PC-3 (cell line): ENCODE measurements at regions not wholly inside any gene's neighbourhood (a gene's known extent, or its start where the extent isn't known, plus 50 kb on each side); places are given as distances from the start of the nearest gene placed in this dataset.

Experiments
- ATAC-seq: fragments of 200-7000 bp; cut with Tn5 transposase; 2 replicates; pipeline ENCODE4 v1.9.1; 2020; ENCODE audit warnings: mild to moderate bottlenecking, moderate library complexity
- BruUV-seq: library from RNA; stranded (reverse); fragments of 400-500 nt; replicated peaks from 2 replicates; lab custom pipeline; 2021; lab: Mats Ljungman, UMichigan
- CTCF ChIA-PET: fragments of 300-600 bp; sonication (Branson Sonifier 250); formaldehyde crosslinking; loops from one replicate; lab custom pipeline; 2022; ENCODE audit warnings: antibody characterized with exemption; lab: Charles Lee
- POLR2A ChIA-PET: fragments of 300-600 bp; sonication (Branson Sonifier 250); formaldehyde crosslinking; loops from one replicate; lab custom pipeline; 2022; ENCODE audit warnings: antibody characterized with exemption; ENCODE audit not compliant: unreplicated experiment; lab: Charles Lee
- DNase-seq: peaks from one replicate; pipeline ENCODE4 v3.0.0-alpha.2; 2015
- H2AFZ ChIP-seq: fragments of 300-600 bp; sonication (generic); 2 replicates; pipeline ENCODE4 v1.6.0; 2016; ENCODE audit warnings: antibody characterized with exemption, low read length
- H3F3A ChIP-seq: fragments of 300-600 bp; sonication (generic); one replicate; pipeline ENCODE4 v1.6.0; 2017; ENCODE audit warnings: antibody characterized with exemption, low read length, control low read depth, mild to moderate bottlenecking; ENCODE audit not compliant: unreplicated experiment
- H3K27ac ChIP-seq: fragments of 300-600 bp; sonication (generic); 2 replicates; pipeline ENCODE4 v1.5.1; 2016; ENCODE audit warnings: mild to moderate bottlenecking, low read length
- H3K27me3 ChIP-seq: fragments of 300-600 bp; sonication (generic); 2 replicates; pipeline ENCODE4 v1.6.1; 2016; ENCODE audit warnings: low read length, mixed read lengths
- H3K36me3 ChIP-seq: fragments of 300-600 bp; sonication (generic); 2 replicates; pipeline ENCODE4 v1.6.1; 2016; ENCODE audit warnings: low read depth, mixed run types, low read length, mixed read lengths
- H3K4me1 ChIP-seq: fragments of 300-600 bp; sonication (generic); 2 replicates; pipeline ENCODE4 v1.5.1; 2016; ENCODE audit warnings: low read length; ENCODE audit not compliant: insufficient read depth
- H3K4me2 ChIP-seq: fragments of 300-600 bp; sonication (generic); 2 replicates; pipeline ENCODE4 v1.6.0; 2016; ENCODE audit warnings: low read length
- H3K4me3 ChIP-seq: fragments of 300-600 bp; sonication (generic); 2 replicates; pipeline ENCODE4 v1.5.1; 2016; ENCODE audit warnings: mild to moderate bottlenecking, low read length, mixed read lengths
- H3K79me2 ChIP-seq: fragments of 300-600 bp; sonication (generic); 2 replicates; pipeline ENCODE4 v1.6.1; 2017; ENCODE audit warnings: low read length, mixed read lengths
- H3K9ac ChIP-seq: fragments of 300-600 bp; sonication (generic); 2 replicates; pipeline ENCODE4 v1.6.0; 2016; ENCODE audit warnings: mild to moderate bottlenecking, low read length
- H3K9me2 ChIP-seq: fragments of 300-600 bp; sonication (generic); replicated peaks from 2 replicates; pipeline ENCODE4 v1.6.1; 2016; ENCODE audit warnings: mixed run types, low read length, mixed read lengths
- H3K9me3 ChIP-seq: fragments of 300-600 bp; sonication (generic); 2 replicates; pipeline ENCODE4 v1.6.1; 2016; ENCODE audit warnings: low read length, mixed read lengths
- H4K20me1 ChIP-seq: fragments of 300-600 bp; sonication (generic); 2 replicates; pipeline ENCODE4 v1.6.1; 2016; ENCODE audit warnings: low read length, mixed read lengths
- CTCF ChIP-seq: fragments of 300-600 bp; sonication (generic); conservative IDR thresholded peaks from 2 replicates; pipeline ENCODE4 v1.5.1; 2017; ENCODE audit warnings: antibody characterized with exemption, low read depth, mild to moderate bottlenecking, low read length
- EZH2 ChIP-seq: fragments of 300-600 bp; sonication (generic); IDR thresholded peaks from one replicate; pipeline ENCODE4 v1.6.1; 2017; ENCODE audit warnings: antibody characterized with exemption, mild to moderate bottlenecking, low read length; ENCODE audit not compliant: unreplicated experiment
- EZH2phosphoT487 ChIP-seq: fragments of 300-600 bp; sonication (generic); IDR thresholded peaks from 2 replicates; pipeline ENCODE4 v1.6.1; 2018; ENCODE audit warnings: mild to moderate bottlenecking, antibody characterized with exemption, low read length, borderline replicate concordance
- intact Hi-C: fragments of 100-400 bp; cut with micrococcal nuclease; formaldehyde crosslinking; loops from 2 replicates; pipeline ENCODE4 v1.9.0; 2023

GRCh38 chr15:93974804-93975481 lies 256.4 kb upstream of the MCTP2 start:
- no peaks in the 10 kb centered on the region for H3K4me1 ChIP-seq
- DNase-seq = peak; percentile 48
- H3F3A ChIP-seq = no peaks in the 10 kb centered on the region
- H3K27me3 ChIP-seq = no peaks in the 10 kb centered on the region
- no peaks in the 10 kb centered on the region for H3K9me3 ChIP-seq
- H3K79me2 ChIP-seq = no peaks in the 10 kb centered on the region
- H3K4me2 ChIP-seq = no peak overlapping the region
- H4K20me1 ChIP-seq = no peaks in the 10 kb centered on the region
- no peak overlapping the region for H3K4me3 ChIP-seq
- ChIA-PET POLR2A (no interaction called here), CTCF (no interaction called here)
- H3K36me3 ChIP-seq = no peaks in the 10 kb centered on the region
- TF ChIP-seq CTCF (peak; percentile 59), EZH2phosphoT487 (no peak), EZH2 (no peak)
- no TSS peak for BruUV-seq
- intact Hi-C loops = no loop called here
- H3K27ac ChIP-seq = no peak overlapping the region
- H3K9ac ChIP-seq = no peak overlapping the region
- no peak overlapping the region for H2AFZ ChIP-seq
- H3K9me2 ChIP-seq = no peaks in the 10 kb centered on the region
- no peak for ATAC-seq

- no peak overlapping the region for H2AFZ ChIP-seq
- no peak for DNase-seq
- intact Hi-C loops = no loop called here
- no peaks in the 10 kb centered on the region for H3K9me3 ChIP-seq
- no peaks in the 10 kb centered on the region for H3K36me3 ChIP-seq
- ChIA-PET CTCF (no interaction called here), POLR2A (no interaction called here)
- H3K4me1 ChIP-seq = no peaks in the 10 kb centered on the region
- H3K9me2 ChIP-seq = no peaks in the 10 kb centered on the region
- ATAC-seq = no peak
- H3K27ac ChIP-seq = no peak overlapping the region
- H3K79me2 ChIP-seq = no peaks in the 10 kb centered on the region
- no peaks in the 10 kb centered on the region for H4K20me1 ChIP-seq
- no peaks in the 10 kb centered on the region for H3F3A ChIP-seq
- no peak for TF ChIP-seq CTCF
- TF ChIP-seq EZH2 = no peak
- no peak for TF ChIP-seq EZH2phosphoT487
- no peak overlapping the region for H3K9ac ChIP-seq
- no peaks in the 10 kb centered on the region for H3K27me3 ChIP-seq
- H3K4me3 ChIP-seq = no peak overlapping the region
- no peak overlapping the region for H3K4me2 ChIP-seq
- BruUV-seq = no TSS peak
These were observed 258.1 kb upstream of the MCTP2 start for GRCh38 chr15:93973287-93973686.

GRCh38 chr15:93968773-93969172 lies 262.6 kb upstream of the MCTP2 start:
- H3F3A ChIP-seq = no peaks in the 10 kb centered on the region
- no peaks in the 10 kb centered on the region for H3K9me3 ChIP-seq
- no peaks in the 10 kb centered on the region for H4K20me1 ChIP-seq
- H3K4me2 ChIP-seq = no peak overlapping the region
- H3K27ac ChIP-seq = no peak overlapping the region
- CTCF ChIA-PET = no interaction called here
- DNase-seq (no peak), ATAC-seq (no peak)
- H3K9ac ChIP-seq = no peak overlapping the region
- no peaks in the 10 kb centered on the region for H3K9me2 ChIP-seq
- intact Hi-C loops = no loop called here
- H3K79me2 ChIP-seq = no peaks in the 10 kb centered on the region
- H3K4me1 ChIP-seq = no peaks in the 10 kb centered on the region
- no peak overlapping the region for H2AFZ ChIP-seq
- H3K36me3 ChIP-seq = no peaks in the 10 kb centered on the region
- BruUV-seq = no TSS peak
- TF ChIP-seq EZH2phosphoT487 = no peak
- 0 out of 2 replicates have a peak, but pooled peaks cover under 1% of the 10 kb centered on the region for H3K27me3 ChIP-seq
- H3K4me3 ChIP-seq = no peak overlapping the region
- POLR2A ChIA-PET = no interaction called here
